HL-60/S4 treated with phorbol 12-myristate 13-acetate at 8.2 ng/mL for 4 days and 3 days (cell line): ENCODE measurements at regions not wholly inside any gene's neighbourhood (a gene's known extent, or its start where the extent isn't known, plus 50 kb on each side); places are given as distances from the start of the nearest gene placed in this dataset.

ENCODE experiments used
- in situ Hi-C: fragments of 300-500 bp; cut with MboI; formaldehyde crosslinking; loops from 2 replicates; pipeline ENCODE4 v1.15.0; 2022; ENCODE audit warnings: low sequenced_read_pairs

GRCh38 chr5:34576891-34577666 is 79.0 kb upstream of the RAI14 start:
- in situ Hi-C loops: no loop called here

DNA sequence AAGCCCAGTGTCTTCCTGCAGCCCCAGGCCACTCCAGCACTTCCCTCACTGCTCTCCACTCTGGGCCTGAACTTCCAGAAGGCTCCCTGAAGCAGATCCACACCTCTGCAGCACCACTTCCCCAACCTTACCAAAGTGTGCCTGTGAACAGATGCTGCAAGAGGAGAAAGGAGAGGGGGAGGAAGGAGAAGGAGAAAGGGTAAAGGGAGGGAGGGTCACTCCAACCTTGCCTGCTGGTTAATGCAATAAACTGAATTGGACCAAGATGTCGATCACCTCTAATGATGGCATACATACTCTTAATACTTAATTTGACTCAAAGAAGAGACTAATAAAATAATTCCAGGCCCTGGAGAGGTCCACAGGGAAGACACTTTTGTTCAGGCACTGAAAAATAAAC is 77.2 kb upstream of the RAI14 start:
- in situ Hi-C loops: no loop called here

GRCh38 chr5:34580983-34581382 is 75.1 kb upstream of the RAI14 start:
- in situ Hi-C loops: no loop called here

DNA sequence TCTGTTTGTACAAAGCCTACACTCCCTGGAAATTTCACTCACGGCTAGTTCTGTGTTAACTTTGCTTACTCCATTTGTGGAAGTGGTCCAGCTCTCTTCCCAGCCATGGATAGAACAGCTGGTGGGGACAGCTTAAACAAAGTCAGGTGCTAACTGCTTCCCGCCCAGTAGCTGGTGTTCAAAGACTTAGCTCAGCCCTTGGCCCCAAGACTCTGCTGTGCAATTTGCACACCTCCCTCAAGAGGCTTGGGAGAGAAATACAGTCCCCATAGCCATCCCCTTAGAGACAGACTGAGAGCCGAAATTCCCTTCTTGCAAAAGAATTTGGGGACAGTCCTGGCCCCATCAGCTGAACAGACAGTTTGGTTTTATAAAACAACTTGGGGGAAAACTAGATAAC is 73.8 kb upstream of the RAI14 start:
- in situ Hi-C loops: no loop called here

GRCh38 chr5:34583167-34583566 is 73.0 kb upstream of the RAI14 start:
- in situ Hi-C loops: no loop called here

DNA sequence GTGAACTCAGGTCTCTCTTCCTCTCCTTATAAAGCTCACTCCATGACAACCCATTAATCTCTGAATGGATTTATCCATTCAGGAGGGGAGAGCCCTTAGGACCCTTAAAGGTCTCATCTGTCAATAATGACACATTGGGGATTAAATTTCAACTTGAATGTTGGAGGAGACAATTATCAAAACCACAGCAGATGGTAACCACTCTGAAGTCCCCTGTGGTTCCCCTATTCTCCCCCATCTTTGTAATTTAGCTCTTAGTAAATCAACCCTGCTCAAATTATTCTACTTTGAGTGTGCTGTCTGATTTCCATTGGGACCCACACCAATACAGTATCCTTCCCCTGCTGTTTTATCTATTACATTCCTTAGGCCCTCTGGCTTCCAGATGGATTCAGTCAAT is 72.0 kb upstream of the RAI14 start:
- in situ Hi-C loops: no loop called here

GRCh38 chr5:34585601-34586104 is 70.5 kb upstream of the RAI14 start:
- in situ Hi-C loops: no loop called here

- in situ Hi-C loops: no loop called here
Measured at GRCh38 chr5:34586117-34586885, 69.8 kb upstream of the RAI14 start.

- in situ Hi-C loops: no loop called here
Measured at GRCh38 chr5:34587355-34588241, 68.5 kb upstream of the RAI14 start.

DNA sequence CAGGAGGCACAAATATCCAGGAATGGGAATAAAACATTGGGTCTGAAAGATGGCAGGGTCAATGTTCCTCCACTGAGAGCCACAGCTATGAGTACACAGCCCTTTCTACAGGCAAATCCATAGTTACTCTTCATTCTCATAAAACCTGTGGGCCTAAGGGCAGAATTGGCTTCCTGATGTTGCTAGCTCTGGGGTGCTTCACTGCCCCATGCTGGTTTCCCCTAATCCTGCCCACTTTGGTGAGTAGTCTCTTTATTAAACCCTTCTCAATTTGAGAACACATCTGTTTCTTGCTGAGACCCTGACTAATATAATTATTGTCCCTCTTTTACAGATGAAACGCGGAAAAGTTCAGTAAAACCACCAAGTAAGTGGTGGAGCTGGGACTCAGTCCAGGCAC is 66.3 kb upstream of the RAI14 start:
- in situ Hi-C loops: no loop called here

DNA sequence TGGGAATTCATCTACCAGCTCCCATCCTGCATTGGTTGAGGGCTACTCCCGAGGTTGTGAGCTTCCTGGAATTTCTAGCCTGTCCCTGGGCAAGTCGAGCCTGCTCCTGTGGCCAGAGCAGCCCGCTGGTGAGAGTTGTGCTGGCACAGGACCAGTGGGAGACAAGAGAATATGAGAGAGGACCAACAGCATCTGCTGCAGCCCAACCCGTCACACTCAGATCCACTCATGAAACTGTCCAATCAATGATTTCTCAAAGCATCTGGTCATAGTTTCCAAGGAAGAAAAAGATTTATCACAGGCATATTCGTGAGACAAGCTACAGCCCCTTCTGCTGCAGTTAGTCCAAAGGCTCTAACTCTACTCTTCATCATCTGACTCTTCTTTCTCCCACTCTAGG is 64.4 kb upstream of the RAI14 start:
- in situ Hi-C loops: no loop called here

DNA sequence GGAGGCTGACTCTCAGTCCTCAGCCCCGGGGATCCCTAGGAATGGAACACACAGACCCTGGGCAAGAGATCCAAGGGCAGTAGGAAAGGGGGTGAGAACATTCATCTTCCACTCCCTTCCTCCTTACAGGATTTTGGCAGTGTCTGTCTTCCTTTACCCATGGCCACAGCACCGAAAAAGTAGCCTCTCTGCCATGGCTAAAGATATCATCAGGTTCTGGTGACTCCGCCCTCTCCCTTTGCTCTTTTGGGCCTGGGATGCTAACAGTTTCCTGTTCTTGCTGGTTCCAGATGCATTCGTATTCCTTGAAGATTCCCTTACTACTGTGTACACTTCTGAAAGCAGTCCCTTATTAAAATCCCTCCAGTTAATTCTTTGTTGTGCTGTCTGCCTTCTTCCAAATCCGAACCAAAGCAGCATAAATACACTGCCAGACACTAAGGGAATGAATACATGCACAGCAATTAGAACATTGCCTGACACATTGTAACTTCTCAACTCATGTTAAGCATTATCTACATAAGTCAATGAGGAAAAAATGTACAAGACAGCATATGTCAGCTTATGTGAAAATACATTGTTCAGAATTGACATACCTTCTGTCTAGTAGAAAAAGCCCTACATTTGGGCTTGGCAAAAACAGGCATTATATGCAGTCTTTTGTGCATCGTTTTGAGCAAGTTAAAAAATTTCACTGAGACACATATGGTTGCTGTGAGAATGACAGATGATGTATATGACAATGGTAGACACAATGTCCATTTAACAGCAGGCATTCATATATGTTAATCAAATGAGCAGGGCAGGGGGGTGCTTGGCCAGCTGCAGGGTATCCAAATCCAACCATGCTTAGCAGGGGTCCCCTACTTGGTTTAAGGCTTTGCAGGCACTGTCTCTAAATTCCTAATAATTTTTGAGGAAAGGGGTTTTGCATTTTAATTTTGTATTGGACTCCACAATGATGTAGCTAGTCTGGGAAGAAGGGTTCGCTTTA is 58.8 kb upstream of the RAI14 start:
- in situ Hi-C loops: no loop called here

DNA sequence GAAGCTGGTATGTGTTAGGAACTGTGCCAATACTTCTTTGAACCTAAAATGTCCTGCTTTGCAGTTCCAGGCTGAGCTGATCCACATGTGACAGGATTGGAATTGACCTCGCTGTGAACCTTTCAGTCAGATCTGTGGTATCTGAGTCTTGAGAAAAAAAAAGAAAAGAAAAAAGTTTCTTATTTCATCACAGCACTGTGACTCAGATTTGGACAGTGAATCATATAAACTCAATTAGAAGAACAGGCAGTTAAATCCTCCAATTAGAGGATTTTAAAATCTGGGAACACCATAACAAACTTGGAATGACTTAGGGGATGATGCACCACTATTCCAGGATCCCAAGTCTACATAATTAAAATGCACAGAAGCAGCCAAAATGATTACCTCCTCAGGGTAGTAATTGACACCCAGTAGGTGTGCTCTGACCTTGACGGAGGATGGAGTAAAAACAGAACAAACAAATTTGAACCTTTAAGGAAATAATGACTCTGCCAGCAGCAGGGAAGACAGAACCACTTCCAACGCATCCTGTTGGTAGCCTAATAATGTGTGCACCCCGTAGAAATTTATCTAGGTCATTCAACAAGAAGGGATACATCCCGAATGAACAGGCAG is 57.8 kb upstream of the RAI14 start:
- in situ Hi-C loops: no loop called here

GRCh38 chr5:34599471-34600117 is 56.5 kb upstream of the RAI14 start:
- in situ Hi-C loops: no loop called here

DNA sequence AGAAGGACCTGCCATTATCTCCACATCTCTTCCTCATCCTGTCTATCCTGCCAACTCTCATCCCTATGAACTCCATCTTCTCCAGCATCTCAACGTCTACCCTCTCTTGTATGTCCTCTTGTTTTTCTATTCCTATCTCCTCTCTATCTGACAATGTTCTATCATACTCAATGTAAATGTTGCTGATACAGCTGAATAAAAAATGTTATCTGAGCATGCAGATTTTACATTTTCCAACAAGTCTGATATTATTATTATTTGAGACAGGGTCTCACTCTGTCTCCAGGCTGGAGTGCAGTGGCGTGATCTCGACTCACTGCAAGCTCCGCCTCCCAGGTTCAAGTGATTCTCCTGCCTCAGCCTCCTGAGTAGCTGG is 56.0 kb upstream of the RAI14 start:
- in situ Hi-C loops: no loop called here

- in situ Hi-C loops: no loop called here
Measured at GRCh38 chr5:34603378-34603777, 52.8 kb upstream of the RAI14 start.

- in situ Hi-C loops: no loop called here
Measured at GRCh38 chr5:34604119-34604675, 51.9 kb upstream of the RAI14 start.

GRCh38 chr5:34606101-34606500 is 50.0 kb upstream of the RAI14 start:
- in situ Hi-C loops: no loop called here
